ENCODE measurements at regions not wholly inside any gene's neighbourhood (a gene's known extent, or its start where the extent isn't known, plus 50 kb on each side); places are given as distances from the start of the nearest gene placed in this dataset.

- Histone ChIP-seq H3K79me2 (ENCODE audit: insufficient read depth, low read length) (no peaks in the 10 kb centered on the region), H3K36me3 (ENCODE audit: insufficient read depth, low read length) (no peaks in the 10 kb centered on the region), H3F3A (ENCODE audit: insufficient read depth, low read length) (no peaks in the 10 kb centered on the region), H3K4me3 (ENCODE audit: low read depth, low read length, poor library complexity, severe bottlenecking) (no peak overlapping the region), H3K27ac (ENCODE audit: low read depth, low read length, poor library complexity, severe bottlenecking) (no peak overlapping the region), H3K9ac (ENCODE audit: low read length) (no peak overlapping the region), H3K4me1 (ENCODE audit: insufficient read depth, low read length, severe bottlenecking) (no peaks in the 10 kb centered on the region), H3K9me2 (ENCODE audit: low read depth, low read length) (no peaks in the 10 kb centered on the region), H3K9me3 (ENCODE audit: low read length) (no peaks in the 10 kb centered on the region), H2AFZ (ENCODE audit: low read length) (no peak overlapping the region), H4K20me1 (ENCODE audit: insufficient read depth, low read length) (no peaks in the 10 kb centered on the region), H3K4me2 (ENCODE audit: low read length) (no peak overlapping the region), H3K27me3 (ENCODE audit: insufficient read depth, low read length) (no peaks in the 10 kb centered on the region)
- TF ChIP-seq CTCF (IDR thresholded peaks at IDR 0.05; ENCODE audit: low read length) (no peak), EZH2 (IDR thresholded peaks at IDR 0.05; ENCODE audit: borderline replicate concordance, low read length) (no peak)
These were observed 709.2 kb upstream of the WWC1 start for GRCh38 chr5:167582283-167582682.

- no peaks in the 10 kb centered on the region for H3K36me3 ChIP-seq (ENCODE audit: insufficient read depth, low read length)
- H3K4me2 ChIP-seq (ENCODE audit: low read length): no peak overlapping the region
- no peaks in the 10 kb centered on the region for H3K79me2 ChIP-seq (ENCODE audit: insufficient read depth, low read length)
- no peaks in the 10 kb centered on the region for H4K20me1 ChIP-seq (ENCODE audit: insufficient read depth, low read length)
- no peaks in the 10 kb centered on the region for H3K9me3 ChIP-seq (ENCODE audit: low read length)
- H3K27me3 ChIP-seq (ENCODE audit: insufficient read depth, low read length): no peaks in the 10 kb centered on the region
- H3F3A ChIP-seq (ENCODE audit: insufficient read depth, low read length): no peaks in the 10 kb centered on the region
- TF ChIP-seq CTCF (IDR thresholded peaks at IDR 0.05; ENCODE audit: low read length) (no peak), EZH2 (IDR thresholded peaks at IDR 0.05; ENCODE audit: borderline replicate concordance, low read length) (no peak)
- no peak overlapping the region for H2AFZ ChIP-seq (ENCODE audit: low read length)
- no peak overlapping the region for H3K27ac ChIP-seq (ENCODE audit: low read depth, low read length, poor library complexity, severe bottlenecking)
- no peaks in the 10 kb centered on the region for H3K9me2 ChIP-seq (ENCODE audit: low read depth, low read length)
- H3K9ac ChIP-seq (ENCODE audit: low read length): no peak overlapping the region
- H3K4me1 ChIP-seq (ENCODE audit: insufficient read depth, low read length, severe bottlenecking): no peaks in the 10 kb centered on the region
- no peak overlapping the region for H3K4me3 ChIP-seq (ENCODE audit: low read depth, low read length, poor library complexity, severe bottlenecking)
These were observed 708.6 kb upstream of the WWC1 start for GRCh38 chr5:167582886-167583285.

- no peaks in the 10 kb centered on the region for H3K4me1 ChIP-seq (ENCODE audit: insufficient read depth, low read length, severe bottlenecking)
- H3K79me2 ChIP-seq (ENCODE audit: insufficient read depth, low read length): no peaks in the 10 kb centered on the region
- H3K27me3 ChIP-seq (ENCODE audit: insufficient read depth, low read length): no peaks in the 10 kb centered on the region
- no peaks in the 10 kb centered on the region for H3K9me3 ChIP-seq (ENCODE audit: low read length)
- TF ChIP-seq EZH2 (IDR thresholded peaks at IDR 0.05; ENCODE audit: borderline replicate concordance, low read length): no peak
- TF ChIP-seq CTCF (IDR thresholded peaks at IDR 0.05; ENCODE audit: low read length): no peak
- no peaks in the 10 kb centered on the region for H4K20me1 ChIP-seq (ENCODE audit: insufficient read depth, low read length)
- H3K9me2 ChIP-seq (ENCODE audit: low read depth, low read length): no peaks in the 10 kb centered on the region
- H3F3A ChIP-seq (ENCODE audit: insufficient read depth, low read length): no peaks in the 10 kb centered on the region
- H2AFZ ChIP-seq (ENCODE audit: low read length): no peak overlapping the region
- no peak overlapping the region for H3K9ac ChIP-seq (ENCODE audit: low read length)
- H3K36me3 ChIP-seq (ENCODE audit: insufficient read depth, low read length): no peaks in the 10 kb centered on the region
- no peak overlapping the region for H3K27ac ChIP-seq (ENCODE audit: low read depth, low read length, poor library complexity, severe bottlenecking)
- no peak overlapping the region for H3K4me3 ChIP-seq (ENCODE audit: low read depth, low read length, poor library complexity, severe bottlenecking)
- no peak overlapping the region for H3K4me2 ChIP-seq (ENCODE audit: low read length)
These were observed 706.3 kb upstream of the WWC1 start for GRCh38 chr5:167585184-167585583.
